ENCODE measurements at regions not wholly inside any gene's neighbourhood (a gene's known extent, or its start where the extent isn't known, plus 50 kb on each side); places are given as distances from the start of the nearest gene placed in this dataset.

GRCh38 chrX:46327566-46328115 lies 217.6 kb downstream of the ZNF674 start:
- Histone ChIP-seq H3K9me1 (replicated peaks; ENCODE audit: control insufficient read depth, extremely low read depth, insufficient read depth, low read length) (no peaks in the 10 kb centered on the region), H3K4me1 (ENCODE audit: control insufficient read depth, extremely low read depth, insufficient read depth, low read length) (peaks cover 36% of the 10 kb centered on the region), H3K27ac (ENCODE audit: insufficient read depth, low read depth, low read length) (peak overlapping the region; percentile 98), H3K79me2 (ENCODE audit: control insufficient read depth, insufficient read depth, low read length) (no peaks in the 10 kb centered on the region), H3K27me3 (ENCODE audit: control insufficient read depth in 2 of 2, insufficient read depth in 2 of 2, low read length in 2 of 2) (no peaks in the 10 kb centered on the region), H2AFZ (ENCODE audit: low read depth, low read length) (peak overlapping the region; percentile 62), H3K9ac (replicated peaks; ENCODE audit: extremely low read depth, insufficient read depth, low read length) (peak overlapping the region; percentile 95), H3K4me2 (ENCODE audit: insufficient read depth, low read length) (peak overlapping the region; percentile 82), H3K36me3 (ENCODE audit: control insufficient read depth in 2 of 2, extremely low read depth in 1 of 2, insufficient read depth in 2 of 2, low read length in 2 of 2) (no peaks in the 10 kb centered on the region), H3K9me3 (replicated peaks; ENCODE audit: control insufficient read depth, insufficient read depth, low read length) (no peaks in the 10 kb centered on the region), H3K4me3 (replicated peaks in 1 of 3; ENCODE audit: insufficient read depth in 1 of 3, low read depth in 1 of 3, low read length in 3 of 3) (peak overlapping the region in 2 of 3 experiments; percentile 19 to 68), H4K20me1 (replicated peaks; ENCODE audit: control insufficient read depth, extremely low read depth, insufficient read depth, low read length) (no peaks in the 10 kb centered on the region)
- dilution Hi-C loops (cut with MboI; ENCODE audit: extremely low pct_ligation_motif_present, low sequenced_read_pairs) (no loop called here), intact Hi-C loops (cut with micrococcal nuclease) (loop anchor here (1.0 to 5.0 kb wide), 7 partner anchors 15 to 1129 kb away; no protein-coding TSS in a partner anchor)
- peak; percentile 68 for DNase-seq (ENCODE audit: low read depth, low spot score)
- no TSS peak for BruUV-seq (replicated peaks)
- CTCF ChIA-PET = interaction anchor here (1.4 kb wide), 1 partner anchor 49 kb away, joined by 5 read pairs; no protein-coding TSS in a partner anchor
- POLR2A ChIA-PET = no interaction called here
- TF ChIP-seq GATA2 (IDR thresholded peaks at IDR 0.05; ENCODE audit: insufficient read depth, insufficient read length, low read depth, low read length) (peak; percentile 61), CTCF (IDR thresholded peaks at IDR 0.05; ENCODE audit: extremely low read depth in 1 of 2, insufficient read depth in 1 of 2, low read depth in 1 of 2, low read length in 2 of 2) (no peak), POLR2AphosphoS5 (IDR thresholded peaks at IDR 0.05; ENCODE audit: insufficient read depth, low read depth, low read length) (peak; percentile 36)
- peak; percentile 67 for FAIRE-seq

GRCh38 chrX:46326161-46326560 lies 219.1 kb downstream of the ZNF674 start:
- Histone ChIP-seq H2AFZ (ENCODE audit: low read depth, low read length) (no peak overlapping the region), H3K9ac (replicated peaks; ENCODE audit: extremely low read depth, insufficient read depth, low read length) (peak overlapping the region; percentile 95), H4K20me1 (replicated peaks; ENCODE audit: control insufficient read depth, extremely low read depth, insufficient read depth, low read length) (no peaks in the 10 kb centered on the region), H3K9me1 (replicated peaks; ENCODE audit: control insufficient read depth, extremely low read depth, insufficient read depth, low read length) (no peaks in the 10 kb centered on the region), H3K79me2 (ENCODE audit: control insufficient read depth, insufficient read depth, low read length) (no peaks in the 10 kb centered on the region), H3K36me3 (ENCODE audit: control insufficient read depth in 2 of 2, extremely low read depth in 1 of 2, insufficient read depth in 2 of 2, low read length in 2 of 2) (no peaks in the 10 kb centered on the region), H3K4me3 (replicated peaks in 1 of 3; ENCODE audit: insufficient read depth in 1 of 3, low read depth in 1 of 3, low read length in 3 of 3) (peak overlapping the region in 1 of 3 experiments; percentile 19), H3K27ac (ENCODE audit: insufficient read depth, low read depth, low read length) (peak overlapping the region; percentile 98), H3K4me2 (ENCODE audit: insufficient read depth, low read length) (peak overlapping the region; percentile 72), H3K4me1 (ENCODE audit: control insufficient read depth, extremely low read depth, insufficient read depth, low read length) (peaks cover 36% of the 10 kb centered on the region), H3K27me3 (ENCODE audit: control insufficient read depth in 2 of 2, insufficient read depth in 2 of 2, low read length in 2 of 2) (no peaks in the 10 kb centered on the region), H3K9me3 (replicated peaks; ENCODE audit: control insufficient read depth, insufficient read depth, low read length) (no peaks in the 10 kb centered on the region)
- ChIA-PET POLR2A (interaction anchor here (0.7 kb wide), 1 partner anchor 695 kb away, joined by 3 read pairs; no protein-coding TSS in a partner anchor), CTCF (interaction anchor here (0.6 kb wide), 1 partner anchor 502 kb away, joined by 4 read pairs; no protein-coding TSS in a partner anchor)
- dilution Hi-C loops (cut with MboI; ENCODE audit: extremely low pct_ligation_motif_present, low sequenced_read_pairs) (no loop called here), intact Hi-C loops (cut with micrococcal nuclease) (loop anchor here (2.0 to 5.0 kb wide), 5 partner anchors 51 to 1127 kb away; no protein-coding TSS in a partner anchor)
- DNase-seq (ENCODE audit: low read depth, low spot score) = peak; percentile 72
- TF ChIP-seq JUN (IDR thresholded peaks at IDR 0.05; ENCODE audit: borderline replicate concordance, insufficient read depth, insufficient read length, low read depth) (peak; percentile 58), MYC (IDR thresholded peaks at IDR 0.05; ENCODE audit: low read depth, low read length) (no peak), CTCF (IDR thresholded peaks at IDR 0.05; ENCODE audit: extremely low read depth in 1 of 2, insufficient read depth in 1 of 2, low read depth in 1 of 2, low read length in 2 of 2) (no peak), EZH2 (IDR thresholded peaks at IDR 0.05; ENCODE audit: borderline replicate concordance, low read depth, low read length, severe bottlenecking) (no peak), POLR2A (IDR thresholded peaks at IDR 0.05; ENCODE audit: low read depth, low read length) (no peak), FOS (IDR thresholded peaks at IDR 0.05; ENCODE audit: borderline replicate concordance, insufficient read depth, low read length) (peak; percentile 37), MAX (IDR thresholded peaks at IDR 0.05; ENCODE audit: insufficient read depth, insufficient read length) (no peak), POLR2AphosphoS5 (IDR thresholded peaks at IDR 0.05; ENCODE audit: insufficient read depth, low read depth, low read length) (no peak), GATA2 (IDR thresholded peaks at IDR 0.05; ENCODE audit: insufficient read depth, insufficient read length, low read depth, low read length) (peak; percentile 64)
- FAIRE-seq = peak; percentile 82
- BruUV-seq (replicated peaks) = no TSS peak
